ENCODE measurements at regions not wholly inside any gene's neighbourhood (a gene's known extent, or its start where the extent isn't known, plus 50 kb on each side); places are given as distances from the start of the nearest gene placed in this dataset.

DNA sequence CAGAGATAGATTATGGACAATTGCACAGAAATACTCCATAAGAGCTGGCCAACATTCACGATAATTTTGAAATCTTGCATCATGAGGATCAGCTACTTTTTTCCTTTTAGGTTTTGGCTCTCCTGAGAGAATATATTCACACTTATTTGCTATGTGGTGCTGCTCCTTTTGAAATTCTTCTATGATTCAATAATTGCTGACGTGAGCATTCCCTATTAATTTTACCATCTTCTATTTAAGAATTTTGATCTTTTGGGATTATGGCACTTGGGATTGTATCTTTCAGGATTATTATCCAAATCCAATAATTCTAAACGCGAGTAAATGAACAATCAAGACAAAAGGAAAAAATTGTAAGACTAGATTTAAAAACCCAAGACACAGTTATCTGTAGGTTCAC lies 358.8 kb downstream of the ELAVL2 start:
- no peak for DNase-seq

DNA sequence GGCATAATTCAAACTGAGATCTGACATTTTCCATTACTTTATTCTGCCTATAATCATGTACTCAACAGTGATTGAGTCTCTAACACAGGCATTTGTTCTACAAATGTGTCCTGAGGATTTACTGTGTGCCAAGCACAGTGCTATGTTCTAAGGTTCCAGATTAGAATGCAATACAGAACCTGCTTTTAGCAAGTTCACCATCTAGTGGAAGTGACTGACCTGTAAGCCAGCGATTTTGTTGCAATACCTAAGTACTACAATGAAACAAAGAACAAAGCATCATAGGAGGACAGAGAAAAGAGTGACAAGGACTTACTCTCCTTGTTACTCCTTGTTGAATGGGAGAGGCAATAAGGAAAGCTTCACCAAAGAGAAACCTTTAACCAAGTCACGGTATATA lies 348.1 kb downstream of the ELAVL2 start:
- no peak for DNase-seq

DNA sequence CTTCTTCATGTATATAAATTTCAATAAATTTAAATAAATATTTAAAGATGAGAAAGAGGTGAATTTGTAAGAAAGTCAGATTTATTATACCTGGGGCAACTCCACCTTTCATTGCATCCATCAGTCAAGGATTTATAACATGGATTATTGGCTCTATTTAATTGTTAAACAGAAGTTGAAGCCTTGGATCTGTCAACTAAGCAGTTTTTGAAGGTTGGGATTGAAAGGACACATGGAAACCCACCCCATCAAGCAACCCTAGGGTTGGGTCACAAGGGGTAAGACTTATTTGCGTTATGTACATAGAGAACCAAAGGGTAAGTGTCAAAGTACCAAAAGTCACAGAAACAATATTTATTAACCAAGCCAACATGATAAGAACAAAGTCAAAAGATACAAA lies 342.5 kb downstream of the ELAVL2 start:
- no peak for DNase-seq

DNA sequence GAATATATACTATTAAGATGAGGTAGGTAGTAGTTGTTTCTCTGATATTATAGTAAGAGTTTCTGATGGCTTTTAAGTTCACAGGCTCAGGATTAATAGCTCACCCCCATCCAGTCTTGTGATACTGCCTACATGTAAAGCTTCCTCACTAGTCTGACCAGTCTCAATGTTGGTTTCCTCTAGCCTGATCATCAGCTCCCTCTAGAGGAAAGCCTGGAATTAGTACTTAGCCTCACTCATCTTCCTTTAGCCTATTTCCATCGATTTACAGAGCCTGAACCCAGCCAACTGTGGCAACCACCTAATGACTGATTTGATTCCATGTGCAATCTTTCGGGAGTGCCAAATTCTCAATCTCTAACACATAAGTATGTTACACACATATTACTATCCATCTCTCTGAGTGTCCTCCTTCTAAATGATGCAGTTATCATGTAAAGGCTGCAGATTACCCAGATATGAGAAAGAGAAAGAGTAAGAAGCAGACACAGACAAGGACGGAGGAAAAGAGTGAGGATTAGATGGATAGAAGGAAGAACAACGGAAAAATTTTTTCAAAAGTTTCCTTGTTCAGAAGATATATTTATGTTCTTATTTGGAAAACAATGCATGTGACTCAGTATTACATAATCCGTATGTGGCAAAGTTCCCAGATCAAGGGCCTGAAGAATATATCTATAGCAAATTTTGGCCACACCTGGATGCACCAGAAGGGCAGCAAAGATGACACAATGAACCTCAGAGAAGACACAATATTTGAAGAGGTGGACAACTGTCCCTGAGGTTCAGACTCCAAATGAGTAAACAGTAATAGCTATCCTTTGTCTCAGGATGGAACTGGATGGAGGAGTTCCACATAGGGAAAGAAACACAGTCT lies 333.7 kb downstream of the ELAVL2 start:
- DNase-seq = no peak

DNA sequence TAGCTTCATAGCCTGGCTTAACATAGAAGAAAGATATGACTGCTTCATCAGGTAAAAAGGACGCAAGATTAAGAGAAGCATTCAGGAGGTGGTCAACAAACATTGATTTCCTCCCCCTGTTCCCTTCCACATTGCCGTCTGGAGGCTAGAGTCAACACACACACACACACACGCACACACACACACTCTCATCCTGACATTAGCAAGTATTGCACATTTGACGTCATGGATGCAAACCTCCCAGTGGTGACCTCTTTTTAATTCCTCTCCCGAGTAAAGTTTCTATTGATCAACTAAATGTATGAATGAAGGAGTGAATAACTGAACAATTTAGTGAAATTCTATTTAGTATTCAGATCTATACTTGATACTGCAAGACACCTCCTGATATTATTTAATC lies 332.8 kb downstream of the ELAVL2 start:
- no peak for DNase-seq

DNA sequence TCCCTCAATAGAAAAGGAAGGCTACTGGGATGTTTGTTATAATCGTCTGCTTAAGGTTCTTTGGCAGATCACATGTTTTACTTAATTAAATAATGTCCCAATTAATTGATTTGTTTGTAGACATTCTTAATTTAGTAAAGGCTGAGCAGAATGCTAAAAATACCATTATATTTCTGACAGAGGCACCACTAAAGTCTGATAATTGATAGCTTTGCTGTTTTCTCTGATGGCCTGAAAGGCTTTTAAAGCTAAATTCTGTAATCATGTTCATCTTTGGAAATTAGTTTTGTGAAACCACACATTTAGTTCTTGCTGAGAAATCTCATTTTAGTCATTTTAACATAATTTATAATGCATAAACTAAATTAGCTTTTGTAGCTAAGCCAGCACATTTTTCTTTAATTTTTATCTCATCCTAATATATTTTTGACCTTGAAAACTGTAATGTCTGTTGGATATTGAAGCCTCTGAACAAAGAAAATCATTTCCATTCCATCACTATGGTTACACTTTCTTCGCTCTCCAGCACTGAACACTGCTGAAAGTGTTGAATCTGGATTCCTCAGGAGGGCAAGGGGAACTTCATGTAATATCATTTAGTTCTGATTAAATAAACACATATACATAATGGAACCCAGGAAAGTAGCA lies 329.4 kb downstream of the ELAVL2 start:
- no peak for DNase-seq

DNA sequence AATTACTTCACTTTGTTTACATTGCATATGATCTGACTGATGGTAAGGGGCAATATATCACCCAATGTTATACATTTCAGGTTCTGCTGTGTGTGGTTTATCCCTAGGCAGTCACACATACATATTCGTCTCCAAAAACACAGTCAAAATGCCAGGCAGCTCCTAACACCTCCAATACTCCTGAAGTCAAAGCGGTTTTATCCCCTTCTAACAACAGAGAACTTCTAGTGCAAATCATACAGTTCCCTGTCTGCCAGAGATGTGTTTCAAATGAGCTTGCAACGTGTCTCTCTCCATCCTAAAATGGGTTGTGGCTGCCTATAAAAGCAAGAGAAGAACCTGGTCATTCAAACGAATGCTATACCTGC lies 328.9 kb downstream of the ELAVL2 start:
- no peak for DNase-seq

DNA sequence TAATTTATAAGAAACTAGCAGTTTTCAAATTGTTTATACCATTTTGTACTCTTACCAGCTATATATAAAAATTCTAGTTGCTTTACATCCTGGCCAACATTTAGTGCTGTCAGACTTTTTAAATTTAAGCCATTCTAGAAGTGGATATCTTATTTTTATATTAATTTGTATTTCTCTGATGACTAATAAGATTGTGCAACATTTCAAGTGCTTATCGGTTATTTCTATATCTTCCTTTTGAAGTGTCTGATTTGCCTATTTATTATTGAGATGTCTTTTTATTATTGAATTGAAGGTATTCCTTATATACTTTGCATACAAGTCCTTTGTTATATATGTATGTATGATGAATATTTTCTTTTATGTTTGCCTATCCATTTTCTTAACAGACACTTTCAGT lies 324.0 kb downstream of the ELAVL2 start:
- DNase-seq = no peak

DNA sequence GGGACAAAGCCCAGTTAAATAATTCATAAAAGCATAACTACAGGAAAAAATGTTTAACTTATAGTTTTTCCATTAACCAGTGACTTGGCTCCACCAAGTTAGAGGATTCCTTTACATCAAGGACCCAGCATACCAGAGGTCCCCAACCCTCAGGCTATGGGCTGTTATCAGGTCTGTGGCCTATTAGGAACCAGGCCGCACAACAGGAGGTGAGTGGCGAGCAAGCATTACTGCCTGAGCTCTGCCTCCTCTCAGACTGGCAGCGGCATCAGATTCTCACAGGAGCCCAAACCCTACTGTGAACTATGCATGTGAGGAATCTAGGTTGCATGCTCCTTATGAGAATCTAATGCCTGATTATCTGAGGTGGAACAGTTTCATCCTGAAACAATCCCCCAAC lies 303.1 kb downstream of the ELAVL2 start:
- no peak for DNase-seq

DNA sequence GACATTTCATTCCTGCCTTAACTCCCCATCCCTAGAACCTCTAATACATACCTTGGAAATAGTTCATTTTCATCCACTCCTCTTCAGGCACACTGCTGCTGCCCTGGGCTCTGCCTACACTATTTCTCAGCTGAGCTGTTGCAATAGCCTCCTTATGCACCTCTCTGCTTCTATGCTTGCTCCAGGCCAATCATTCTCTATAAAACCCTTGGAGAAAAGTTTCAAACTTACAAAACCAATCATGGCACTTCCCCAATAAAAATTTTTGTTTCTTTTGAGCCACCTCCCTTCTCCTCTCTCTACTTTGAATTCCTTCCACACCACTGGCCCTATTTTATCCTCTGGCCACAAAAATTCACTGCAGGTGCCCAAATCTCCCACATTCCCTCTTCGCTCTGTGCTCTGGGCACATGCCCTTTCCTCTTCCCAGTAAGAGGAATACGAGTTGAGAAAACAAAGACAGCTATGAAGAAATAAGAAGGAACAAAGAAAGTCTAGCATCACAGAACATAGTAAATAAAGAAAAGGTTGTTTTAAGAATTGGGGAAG lies 301.4 kb downstream of the ELAVL2 start:
- no peak for DNase-seq

DNA sequence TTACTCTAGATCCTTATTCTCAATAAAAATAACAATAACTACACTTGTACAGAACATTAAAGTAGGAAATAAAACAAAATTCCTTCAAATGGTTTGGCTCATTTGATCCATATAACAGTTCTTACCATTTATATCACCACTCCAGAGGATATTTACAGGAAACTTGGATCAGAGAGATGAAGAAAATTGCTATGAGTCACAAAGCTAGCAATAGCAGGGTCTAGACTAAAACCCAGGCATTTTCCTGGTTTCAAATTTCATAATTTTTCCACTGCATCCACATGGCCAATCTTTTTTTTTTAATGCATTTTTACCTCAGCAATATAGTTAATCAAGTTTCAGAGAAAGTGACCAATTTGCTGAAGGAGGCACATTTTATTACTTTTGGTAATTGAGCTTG lies 299.2 kb downstream of the ELAVL2 start:
- no peak for DNase-seq

DNA sequence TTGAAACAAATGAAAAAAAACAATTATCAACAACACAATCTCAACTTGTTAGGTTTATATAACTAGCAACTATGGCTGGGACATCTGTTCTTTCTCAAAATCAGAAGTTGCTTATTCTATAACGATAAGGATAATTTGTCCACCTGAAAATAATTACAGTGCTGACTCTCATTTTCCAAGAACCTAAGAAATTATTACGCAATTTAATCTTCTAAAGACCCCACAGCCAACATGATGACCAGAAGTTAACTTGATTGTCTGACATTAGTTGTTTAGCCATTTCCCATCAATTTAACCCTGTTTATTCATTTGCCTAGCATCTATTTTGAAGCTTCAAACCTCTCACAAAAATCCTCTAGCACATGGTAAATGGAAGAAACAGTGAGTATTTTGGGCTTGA lies 293.8 kb downstream of the ELAVL2 start:
- no peak for DNase-seq

DNA sequence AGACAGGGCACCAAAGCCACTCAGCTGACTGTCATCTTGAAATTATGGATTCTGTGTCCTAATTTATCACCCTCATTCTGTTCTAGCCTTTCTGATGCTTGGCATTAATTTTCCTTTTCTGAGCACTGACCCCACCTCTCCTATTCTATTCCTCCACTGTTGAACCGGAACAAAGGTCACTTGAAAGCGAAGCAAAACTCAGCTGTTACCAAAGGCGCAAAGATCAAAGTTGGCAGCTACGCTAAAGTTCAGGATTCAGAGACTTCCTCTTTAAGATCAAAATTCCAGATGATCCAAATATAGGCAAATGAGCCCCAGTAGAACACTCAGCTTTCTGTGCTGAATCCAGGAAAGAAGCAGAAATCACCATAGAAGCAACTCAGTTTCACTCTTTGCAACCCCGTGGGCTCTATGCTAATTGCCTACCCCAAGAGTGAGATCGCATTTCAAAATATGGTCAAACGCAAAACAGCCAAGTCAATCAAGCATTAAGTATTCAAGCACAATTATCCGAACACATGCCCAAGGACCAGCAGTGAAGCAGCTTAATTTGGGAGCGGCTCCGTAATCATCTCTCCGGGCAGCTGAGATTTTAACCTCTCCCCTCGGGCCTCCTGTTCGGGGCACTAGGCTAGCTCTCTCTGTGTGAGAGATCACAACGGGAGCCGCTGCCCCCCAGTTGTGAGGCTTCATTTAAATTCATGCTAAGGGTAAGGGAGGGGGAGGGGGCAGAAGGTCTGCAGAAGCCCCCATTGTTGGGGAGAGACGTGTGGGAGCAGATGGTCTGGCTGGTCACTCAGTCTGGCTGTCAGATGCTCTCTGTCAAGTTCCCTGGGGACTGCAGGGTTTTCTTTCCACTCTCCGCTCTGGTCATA lies 288.6 kb downstream of the ELAVL2 start:
- no peak for DNase-seq

DNA sequence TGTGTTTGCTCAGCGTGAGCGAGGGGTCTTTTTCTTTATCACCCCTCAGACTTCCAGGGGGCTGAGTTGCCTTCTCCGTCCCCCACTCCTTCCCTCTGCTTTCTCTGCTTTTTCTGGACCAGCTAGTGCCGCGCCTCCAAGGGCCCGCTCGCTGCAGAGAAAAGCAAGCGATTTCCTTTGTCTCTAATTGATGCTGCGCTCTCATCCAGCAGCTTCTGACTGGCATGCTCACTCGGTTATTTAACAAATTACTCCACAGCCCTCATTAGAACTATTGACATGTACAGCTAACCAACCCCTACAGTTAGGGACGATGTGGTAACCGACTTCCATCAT lies 288.0 kb downstream of the ELAVL2 start:
- DNase-seq = no peak

DNA sequence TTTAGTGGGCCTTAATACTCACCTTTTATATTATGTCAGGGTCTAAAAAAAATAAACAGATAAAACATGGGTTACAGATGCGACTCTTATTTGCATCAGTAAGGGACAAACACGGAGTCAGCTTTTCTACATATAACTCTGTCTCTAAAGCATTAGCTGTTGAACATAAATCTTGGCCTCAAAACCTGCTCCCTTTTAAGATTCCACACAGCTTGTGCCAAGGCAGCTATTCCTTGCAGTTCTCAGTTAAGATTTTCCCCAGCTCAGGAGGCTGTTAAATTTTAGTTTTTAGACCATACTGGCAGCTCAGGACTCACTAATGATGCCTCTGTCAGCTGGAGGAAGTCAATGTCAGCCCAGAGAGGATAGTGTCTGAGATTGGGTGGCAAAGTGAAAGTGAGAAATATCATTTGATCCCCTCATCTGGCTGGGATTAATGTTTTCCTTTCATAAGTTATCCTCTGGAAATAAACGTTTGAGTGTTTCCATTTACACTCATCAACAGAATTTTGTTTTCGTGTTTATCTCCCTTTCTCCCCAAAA lies 287.5 kb downstream of the ELAVL2 start:
- no peak for DNase-seq

DNA sequence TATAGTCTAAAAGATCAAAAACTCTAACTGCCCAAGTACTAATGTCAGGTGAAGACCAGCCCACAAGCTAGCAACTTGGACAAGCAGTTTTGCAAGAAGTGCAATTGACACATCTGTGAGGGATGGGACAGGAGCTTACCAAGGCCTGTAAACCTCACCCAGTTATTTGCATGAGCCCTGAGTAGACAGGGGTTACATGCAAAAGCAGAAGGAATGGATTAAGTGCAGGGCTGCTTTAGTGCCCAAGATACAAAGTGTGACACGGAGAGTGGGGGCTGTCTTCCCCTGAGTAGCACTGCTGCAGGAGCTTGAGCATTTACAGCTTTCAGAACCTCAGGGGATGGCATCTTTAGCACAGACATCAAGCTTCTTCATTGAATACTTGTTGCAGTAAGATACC lies 286.7 kb downstream of the ELAVL2 start:
- no peak for DNase-seq

DNA sequence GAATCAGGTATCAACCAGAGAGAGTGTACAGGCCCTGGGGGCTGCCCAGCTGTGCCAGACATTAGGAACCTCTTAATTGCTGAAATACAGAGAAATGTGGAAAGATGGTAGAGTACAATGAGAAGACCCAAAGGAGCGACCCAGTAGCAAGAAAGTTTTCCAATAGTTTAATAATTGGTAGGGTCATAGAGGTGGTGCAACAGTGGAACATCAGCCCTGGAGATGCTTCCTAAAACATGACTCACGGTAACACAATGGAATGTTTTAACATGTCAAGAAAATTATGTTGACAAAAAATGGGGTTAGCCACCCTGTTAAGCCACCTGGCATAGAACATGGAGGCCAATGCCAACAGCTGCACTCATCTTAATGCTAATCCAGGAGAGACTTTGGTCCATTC lies 284.1 kb downstream of the ELAVL2 start:
- no peak for DNase-seq

DNA sequence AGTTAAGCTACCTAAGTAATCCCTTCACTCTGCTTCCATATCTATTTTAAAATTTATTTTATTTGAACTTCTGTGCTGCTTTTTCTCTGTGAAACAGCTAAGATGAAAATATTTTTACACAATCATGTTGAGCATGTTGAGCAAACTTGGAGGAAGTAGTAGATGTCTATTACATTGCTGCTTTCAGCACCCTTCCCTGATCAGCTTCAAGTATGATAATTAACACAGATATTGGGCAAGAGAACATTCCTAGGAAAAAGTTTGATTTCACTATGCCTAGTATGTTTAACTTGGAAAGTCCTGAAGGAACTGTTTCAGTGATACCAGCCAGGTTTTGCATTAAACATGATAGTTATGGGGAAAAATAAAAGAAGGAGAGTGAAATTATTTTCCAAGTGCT lies 283.6 kb downstream of the ELAVL2 start:
- no peak for DNase-seq

DNA sequence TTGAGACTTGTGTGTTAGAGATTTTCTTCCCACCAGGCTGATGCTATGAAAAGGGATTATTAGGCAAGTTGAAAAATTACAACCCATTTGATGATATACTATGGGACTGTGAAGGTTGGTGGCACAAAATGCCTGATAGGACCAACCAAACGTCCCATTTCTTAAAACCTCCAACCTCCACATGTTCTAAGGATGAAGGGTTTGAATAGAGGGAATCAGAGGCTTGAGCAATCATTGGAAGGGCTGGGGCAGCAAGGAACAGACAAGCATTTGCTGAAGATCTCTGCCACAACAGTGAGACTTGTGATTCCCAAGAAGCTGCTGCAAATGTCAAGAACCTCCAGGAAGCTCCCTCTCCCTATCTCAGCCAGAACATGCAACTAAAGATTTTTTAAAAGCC lies 283.1 kb downstream of the ELAVL2 start:
- DNase-seq = no peak

DNA sequence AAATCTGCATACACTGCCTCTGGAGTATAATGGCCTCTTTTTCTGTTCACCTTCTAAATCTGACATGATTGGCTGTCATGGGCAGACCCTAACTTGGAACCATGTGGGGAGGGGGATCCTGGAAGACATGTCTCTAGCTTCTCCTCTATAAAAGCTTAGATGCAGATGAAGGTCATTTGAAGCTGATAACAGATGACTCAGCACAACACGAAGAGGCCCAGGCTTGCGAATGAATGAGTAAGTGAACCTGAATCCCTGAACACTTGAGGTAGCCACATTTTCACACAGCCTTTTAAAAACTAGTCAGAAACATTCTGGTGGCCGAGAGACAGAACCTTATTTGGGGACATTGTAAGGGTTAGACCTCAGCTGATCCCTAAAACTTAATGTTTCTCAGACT lies 282.6 kb downstream of the ELAVL2 start:
- no peak for DNase-seq

DNA sequence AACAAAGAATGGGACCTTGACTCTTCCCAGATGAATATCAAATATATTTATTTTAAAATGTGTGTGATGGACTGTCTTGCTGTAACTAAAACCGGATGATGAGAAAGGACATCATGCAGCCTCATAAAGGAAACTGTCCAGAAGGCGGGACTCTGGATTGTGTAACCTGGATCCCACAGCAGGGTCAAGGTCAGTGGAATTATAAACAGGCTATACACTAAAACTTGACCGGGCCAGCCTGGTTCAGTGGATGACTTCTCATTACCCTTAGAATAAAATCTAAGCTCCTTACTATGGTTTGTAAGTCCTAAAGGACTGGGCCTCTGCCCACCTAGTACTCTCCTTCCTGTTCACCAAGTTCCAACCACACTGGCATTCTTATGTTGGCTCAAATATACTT lies 280.3 kb downstream of the ELAVL2 start:
- DNase-seq = no peak

DNA sequence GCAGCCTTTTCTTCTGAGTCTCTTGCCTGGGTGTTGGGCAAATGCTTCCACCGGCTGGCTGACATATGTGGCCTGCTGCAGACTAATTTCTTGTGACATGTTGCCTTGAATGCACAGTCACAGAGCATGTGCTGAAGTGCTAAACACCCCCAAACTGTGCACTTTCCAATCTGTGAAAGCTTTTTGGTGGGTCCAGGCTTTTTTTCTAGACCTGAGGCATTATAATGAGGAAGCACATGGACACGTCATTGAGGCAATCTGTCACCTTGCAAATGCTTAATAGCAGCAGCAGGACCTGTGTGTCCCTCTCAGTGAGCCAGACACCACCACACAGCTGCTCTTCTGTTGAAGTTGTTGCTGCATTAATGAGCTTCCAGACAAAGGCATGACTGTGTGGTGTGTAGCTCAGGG lies 274.7 kb downstream of the ELAVL2 start:
- DNase-seq = no peak
